Endothelial cell of umbilical vein (primary cell): ENCODE measurements at regions not wholly inside any gene's neighbourhood (a gene's known extent, or its start where the extent isn't known, plus 50 kb on each side); places are given as distances from the start of the nearest gene placed in this dataset.

Experiments
- BruUV-seq: library from RNA; stranded (reverse); fragments of 400-500 nt; replicated peaks from 2 replicates; lab custom pipeline; 2021; lab: Mats Ljungman, UMichigan
- CTCF ChIA-PET: fragments of 300-600, 350-600 bp; sonication (Branson Sonifier 250); formaldehyde crosslinking; loops from one replicate; lab custom pipeline; 2021; ENCODE audit warnings: antibody characterized with exemption, inconsistent platforms; lab: Charles Lee
- POLR2A ChIA-PET: fragments of 300-600, 350-600 bp; sonication (Branson Sonifier 250); formaldehyde crosslinking; loops from one replicate; lab custom pipeline; 2021; ENCODE audit warnings: antibody characterized with exemption, inconsistent platforms; lab: Charles Lee
- DNase-seq: peaks from one replicate; pipeline ENCODE4 v3.0.0-alpha.2; 2011; ENCODE audit warnings: low read depth, low spot score
- FAIRE-seq: peaks from 2 replicates; lab custom pipeline; 2011; peaks lifted over from hg19 to GRCh38; lab: Jason Lieb, UNC
- H2AFZ ChIP-seq: 2 replicates; pipeline ENCODE4 v1.6.0; 2012; ENCODE audit warnings: low read depth, low read length, control low read depth, inconsistent platforms
- H3K27ac ChIP-seq: 2 replicates; pipeline ENCODE4 v1.5.1; 2011; ENCODE audit warnings: low read depth, mild to moderate bottlenecking, control low read depth, low read length, moderate library complexity; ENCODE audit not compliant: insufficient read depth
- H3K27me3 ChIP-seq, 2 experiments: 2 replicates each; pipeline versions ENCODE4 v1.6.0 to v1.6.1; 2011; ENCODE audit warnings: low read length in 2 of 2, mixed read lengths in 1 of 2; ENCODE audit not compliant: control insufficient read depth in 2 of 2, insufficient read depth in 2 of 2
- H3K36me3 ChIP-seq, 2 experiments: 2 replicates in 1 of 2; 3 replicates in 1 of 2; pipeline ENCODE4 v1.5.1; 2011; ENCODE audit warnings: low read length in 2 of 2, mild to moderate bottlenecking in 1 of 2, moderate library complexity in 1 of 2; ENCODE audit not compliant: control insufficient read depth in 2 of 2, insufficient read depth in 2 of 2; ENCODE audit errors: extremely low read depth in 1 of 2
- H3K4me1 ChIP-seq: 3 replicates; pipeline ENCODE4 v1.5.1; 2011; ENCODE audit warnings: mild to moderate bottlenecking, low read length; ENCODE audit not compliant: control insufficient read depth, insufficient read depth; ENCODE audit errors: extremely low read depth
- H3K4me2 ChIP-seq: 2 replicates; pipeline ENCODE4 v1.6.1; 2011; ENCODE audit warnings: low read length, control low read depth, mixed read lengths; ENCODE audit not compliant: insufficient read depth
- H3K4me3 ChIP-seq, 3 experiments: fragments of 200-600 bp in 1 of 3; sonication (generic), shearing (Covaris generic) in 1 of 3; replicated peaks in 1 of 3; 2 replicates each; pipeline ENCODE4 v1.5.1; 2011 to 2016; ENCODE audit warnings: control low read depth in 3 of 3, low read length in 3 of 3, mild to moderate bottlenecking in 2 of 3, inconsistent platforms in 1 of 3, low read depth in 1 of 3, moderate library complexity in 1 of 3; ENCODE audit not compliant: insufficient read depth in 1 of 3
- H3K79me2 ChIP-seq: 2 replicates; pipeline ENCODE4 v1.6.0; 2012; ENCODE audit warnings: low read length, inconsistent platforms; ENCODE audit not compliant: control insufficient read depth, insufficient read depth
- H3K9ac ChIP-seq: replicated peaks from 2 replicates; pipeline ENCODE3; 2011; ENCODE audit warnings: low read length, control low read depth; ENCODE audit not compliant: insufficient read depth; ENCODE audit errors: extremely low read depth
- H3K9me1 ChIP-seq: replicated peaks from 3 replicates; pipeline ENCODE4 v1.6.0; 2011; ENCODE audit warnings: mild to moderate bottlenecking, low read length; ENCODE audit not compliant: control insufficient read depth, insufficient read depth; ENCODE audit errors: extremely low read depth
- H3K9me3 ChIP-seq: replicated peaks from 2 replicates; pipeline ENCODE4 v1.5.1; 2012; ENCODE audit warnings: low read length, inconsistent platforms; ENCODE audit not compliant: control insufficient read depth, insufficient read depth
- H4K20me1 ChIP-seq: replicated peaks from 2 replicates; pipeline ENCODE3; 2011; ENCODE audit warnings: mild to moderate bottlenecking, low read length; ENCODE audit not compliant: control insufficient read depth, insufficient read depth; ENCODE audit errors: extremely low read depth
- CTCF ChIP-seq, 2 donors: IDR thresholded peaks; 1 replicate in 1 of 2; 2 replicates in 1 of 2; pipeline ENCODE4 v1.5.1; 2011; ENCODE audit warnings: low read length in 2 of 2, mild to moderate bottlenecking in 2 of 2, moderate library complexity in 2 of 2, control low read depth in 1 of 2, inconsistent platforms in 1 of 2, low read depth in 1 of 2; ENCODE audit not compliant: insufficient read depth in 1 of 2; ENCODE audit errors: extremely low read depth in 1 of 2
- EZH2 ChIP-seq: IDR thresholded peaks from 2 replicates; pipeline ENCODE4 v1.6.1; 2012; ENCODE audit warnings: borderline replicate concordance, low read depth, mild to moderate bottlenecking, moderate library complexity, low read length, inconsistent platforms; ENCODE audit not compliant: severe bottlenecking
- FOS ChIP-seq: IDR thresholded peaks from 2 replicates; pipeline ENCODE4 v1.6.1; 2011; ENCODE audit warnings: mild to moderate bottlenecking, low read length, moderate library complexity, borderline replicate concordance; ENCODE audit not compliant: insufficient read depth
- GATA2 ChIP-seq: IDR thresholded peaks from 2 replicates; pipeline ENCODE4 v1.7.0; 2011; ENCODE audit warnings: low read depth, mild to moderate bottlenecking, moderate library complexity, mixed read lengths, low read length; ENCODE audit not compliant: insufficient read length, insufficient read depth
- JUN ChIP-seq: IDR thresholded peaks from 2 replicates; pipeline ENCODE4 v1.6.1; 2011; ENCODE audit warnings: borderline replicate concordance, low read depth; ENCODE audit not compliant: insufficient read length, insufficient read depth
- MAX ChIP-seq: IDR thresholded peaks from 2 replicates; pipeline ENCODE4 v1.6.1; 2011; ENCODE audit not compliant: insufficient read depth, insufficient read length
- MYC ChIP-seq: IDR thresholded peaks from one replicate; pipeline ENCODE4 v1.6.1; 2011; ENCODE audit warnings: mild to moderate bottlenecking, low read depth, low read length
- POLR2A ChIP-seq: IDR thresholded peaks from 2 replicates; pipeline ENCODE4 v1.6.1; 2012; ENCODE audit warnings: low read depth, mild to moderate bottlenecking, control low read depth, low read length
- POLR2AphosphoS5 ChIP-seq: IDR thresholded peaks from 2 replicates; pipeline ENCODE4 v1.6.1; 2012; ENCODE audit warnings: low read depth, mild to moderate bottlenecking, control low read depth, low read length, moderate library complexity; ENCODE audit not compliant: insufficient read depth
- dilution Hi-C: fragments of 300-500 bp; cut with MboI; formaldehyde crosslinking; loops from one replicate; pipeline ENCODE4 v1.15.0; 2019; ENCODE audit warnings: low sequenced_read_pairs; ENCODE audit not compliant: extremely low pct_ligation_motif_present
- intact Hi-C: fragments of 100-400 bp; cut with micrococcal nuclease; formaldehyde crosslinking; loops from one replicate; pipeline ENCODE4 v1.10.0; 2022

- Histone ChIP-seq H3K4me3 (no peak overlapping the region), H3K79me2 (no peaks in the 10 kb centered on the region), H3K9ac (no peak overlapping the region), H3K9me3 (no peaks in the 10 kb centered on the region), H3K9me1 (no peaks in the 10 kb centered on the region), H3K36me3 (no peaks in the 10 kb centered on the region), H4K20me1 (no peaks in the 10 kb centered on the region), H3K4me2 (no peak overlapping the region), H3K27ac (no peak overlapping the region), H3K27me3 (no peaks in the 10 kb centered on the region), H3K4me1 (no peaks in the 10 kb centered on the region), H2AFZ (no peak overlapping the region)
- POLR2A ChIA-PET = no interaction called here
- DNase-seq (no peak), FAIRE-seq (no peak)
- dilution Hi-C loops (no loop called here), intact Hi-C loops (no loop called here)
- TF ChIP-seq GATA2 (no peak), FOS (no peak), MAX (no peak), POLR2AphosphoS5 (no peak), POLR2A (no peak), EZH2 (no peak), JUN (no peak), MYC (no peak), CTCF (IDR thresholded peaks at IDR 0.05; ENCODE audit: extremely low read depth in 1 of 2, insufficient read depth in 1 of 2, low read depth in 1 of 2, low read length in 2 of 2) (no peak)
- CTCF ChIA-PET = no interaction called here
- BruUV-seq = no TSS peak
Measured at GRCh38 chrX:28349888-28350287, 237.4 kb upstream of the IL1RAPL1 start.
